ENCODE measurements at regions not wholly inside any gene's neighbourhood (a gene's known extent, or its start where the extent isn't known, plus 50 kb on each side); places are given as distances from the start of the nearest gene placed in this dataset.

DNA sequence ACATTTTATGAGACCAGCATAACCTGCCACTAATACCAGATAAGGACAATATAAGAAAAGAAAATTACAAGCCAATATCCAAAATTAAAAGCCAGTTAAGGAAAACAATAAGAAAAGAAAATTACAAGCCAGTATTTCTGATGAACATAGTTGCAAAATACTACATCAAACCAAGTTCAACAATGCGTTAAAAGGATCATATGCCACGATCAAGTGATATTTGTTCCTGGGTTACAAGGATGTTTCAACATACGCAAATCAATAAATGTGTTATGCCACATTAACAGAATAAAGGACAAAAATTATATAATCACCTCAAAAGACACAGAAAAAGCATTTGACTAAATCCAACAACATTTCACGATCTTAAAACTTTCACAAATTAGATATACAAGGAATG is 431.9 kb downstream of the ELAVL2 start:
- Histone ChIP-seq H3K36me3 (ENCODE audit: control insufficient read depth in 1 of 2, insufficient read depth in 2 of 2, low read length in 2 of 2) (no peaks in the 10 kb centered on the region), H2AFZ (ENCODE audit: insufficient read depth, low read length, poor library complexity) (no peak overlapping the region), H3K9ac (ENCODE audit: low read length) (no peak overlapping the region), H3K9me3 (ENCODE audit: insufficient read depth, low read depth, low read length) (no peaks in the 10 kb centered on the region), H3K4ac (ENCODE audit: low read depth, low read length) (no peak overlapping the region), H4K91ac (ENCODE audit: low read depth, low read length) (no peak overlapping the region), H2AK5ac (ENCODE audit: low read length) (no peak overlapping the region), H3K27me3 (ENCODE audit: insufficient read depth, low read length) (no peaks in the 10 kb centered on the region), H3K4me3 (ENCODE audit: low read depth, low read length) (no peak overlapping the region), H3K79me1 (ENCODE audit: low read length) (no peaks in the 10 kb centered on the region), H3K14ac (ENCODE audit: low read length) (no peak overlapping the region), H3K23ac (ENCODE audit: low read length) (no peak overlapping the region), H2BK120ac (ENCODE audit: insufficient read depth, low read length, poor library complexity) (no peak overlapping the region), H2BK5ac (ENCODE audit: low read depth, low read length, poor library complexity) (no peak overlapping the region), H2BK12ac (ENCODE audit: low read length) (no peak overlapping the region), H4K12ac (ENCODE audit: low read depth, low read length) (no peak overlapping the region), H3K18ac (ENCODE audit: low read length) (no peak overlapping the region), H3K4me2 (ENCODE audit: low read length) (no peak overlapping the region), H3K79me2 (ENCODE audit: control insufficient read depth, insufficient read depth, low read length, poor library complexity) (no peaks in the 10 kb centered on the region), H4K8ac (ENCODE audit: low read depth, low read length) (no peak overlapping the region), H3K27ac (ENCODE audit: low read depth, low read length) (no peak overlapping the region), H3K4me1 (ENCODE audit: control insufficient read depth in 1 of 2, insufficient read depth in 2 of 2, low read length in 2 of 2) (no peaks in the 10 kb centered on the region)
- WGBS (ENCODE audit: extremely low coverage, insufficient coverage, insufficient read length), result 100% methylated on average over 1 of the region's 4 CpGs
- no peak for DNase-seq

DNA sequence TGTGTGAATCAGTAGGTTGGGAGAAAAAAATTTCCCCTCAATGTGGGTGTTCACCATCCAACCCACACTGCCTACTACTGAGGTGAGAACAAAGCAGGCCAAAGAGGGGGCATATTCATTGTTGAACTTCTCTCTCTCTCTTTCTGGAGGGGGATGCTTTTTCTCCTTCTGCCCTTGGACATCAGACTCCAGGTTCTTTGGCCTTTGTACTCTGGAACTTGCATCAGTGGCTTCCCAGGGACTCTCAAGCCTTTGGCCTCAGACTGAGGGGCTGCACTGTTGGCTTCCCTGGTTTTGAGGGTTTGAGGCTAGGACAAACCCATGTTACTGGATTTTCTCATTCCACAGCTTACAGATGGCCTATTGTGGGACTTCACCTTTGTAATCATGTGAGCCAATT is 417.2 kb downstream of the ELAVL2 start:
- no peak overlapping the region for H2AFZ ChIP-seq (ENCODE audit: insufficient read depth, low read length, poor library complexity)
- H4K91ac ChIP-seq (ENCODE audit: low read depth, low read length), result no peak overlapping the region
- no peaks in the 10 kb centered on the region for H3K4me1 ChIP-seq (ENCODE audit: control insufficient read depth in 1 of 2, insufficient read depth in 2 of 2, low read length in 2 of 2)
- H3K36me3 ChIP-seq (ENCODE audit: control insufficient read depth in 1 of 2, insufficient read depth in 2 of 2, low read length in 2 of 2), result no peaks in the 10 kb centered on the region
- H3K9ac ChIP-seq (ENCODE audit: low read length), result no peak overlapping the region
- no peak overlapping the region for H2BK12ac ChIP-seq (ENCODE audit: low read length)
- no peak overlapping the region for H3K4me2 ChIP-seq (ENCODE audit: low read length)
- H2BK5ac ChIP-seq (ENCODE audit: low read depth, low read length, poor library complexity), result no peak overlapping the region
- H3K23ac ChIP-seq (ENCODE audit: low read length), result no peak overlapping the region
- H3K27me3 ChIP-seq (ENCODE audit: insufficient read depth, low read length), result no peaks in the 10 kb centered on the region
- no peak overlapping the region for H4K8ac ChIP-seq (ENCODE audit: low read depth, low read length)
- H3K79me2 ChIP-seq (ENCODE audit: control insufficient read depth, insufficient read depth, low read length, poor library complexity), result no peaks in the 10 kb centered on the region
- no peak overlapping the region for H3K18ac ChIP-seq (ENCODE audit: low read length)
- no peak overlapping the region for H2BK120ac ChIP-seq (ENCODE audit: insufficient read depth, low read length, poor library complexity)
- no peak overlapping the region for H3K14ac ChIP-seq (ENCODE audit: low read length)
- H3K9me3 ChIP-seq (ENCODE audit: insufficient read depth, low read depth, low read length), result no peaks in the 10 kb centered on the region
- no peak overlapping the region for H3K4me3 ChIP-seq (ENCODE audit: low read depth, low read length)
- no peak overlapping the region for H2AK5ac ChIP-seq (ENCODE audit: low read length)
- H4K12ac ChIP-seq (ENCODE audit: low read depth, low read length), result no peak overlapping the region
- DNase-seq, result no peak
- H3K4ac ChIP-seq (ENCODE audit: low read depth, low read length), result no peak overlapping the region
- H3K27ac ChIP-seq (ENCODE audit: low read depth, low read length), result no peak overlapping the region
- no peaks in the 10 kb centered on the region for H3K79me1 ChIP-seq (ENCODE audit: low read length)

DNA sequence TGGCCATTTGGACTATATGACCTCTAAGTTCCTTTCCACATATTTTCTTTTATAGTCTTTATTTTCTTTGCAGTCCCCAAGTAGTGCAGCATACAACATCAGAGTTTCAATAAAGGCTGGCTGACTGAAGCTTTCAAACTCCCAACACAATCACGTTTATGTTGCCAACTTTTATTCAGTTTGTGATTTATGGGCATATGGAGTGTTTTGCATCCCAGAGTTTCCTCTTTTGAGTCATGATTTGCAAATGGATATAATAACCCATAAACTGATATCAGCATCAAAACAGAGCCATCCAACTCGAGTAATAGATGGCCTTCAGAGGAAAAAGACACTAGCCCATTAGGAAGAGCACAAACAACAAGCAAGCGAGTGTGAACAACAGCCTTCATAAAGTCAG is 414.0 kb downstream of the ELAVL2 start:
- H2BK120ac ChIP-seq (ENCODE audit: insufficient read depth, low read length, poor library complexity), result no peak overlapping the region
- no peak for DNase-seq
- no CpG with 5 or more reads among the region's 3 CpGs for WGBS (ENCODE audit: extremely low coverage, insufficient coverage, insufficient read length)

DNA sequence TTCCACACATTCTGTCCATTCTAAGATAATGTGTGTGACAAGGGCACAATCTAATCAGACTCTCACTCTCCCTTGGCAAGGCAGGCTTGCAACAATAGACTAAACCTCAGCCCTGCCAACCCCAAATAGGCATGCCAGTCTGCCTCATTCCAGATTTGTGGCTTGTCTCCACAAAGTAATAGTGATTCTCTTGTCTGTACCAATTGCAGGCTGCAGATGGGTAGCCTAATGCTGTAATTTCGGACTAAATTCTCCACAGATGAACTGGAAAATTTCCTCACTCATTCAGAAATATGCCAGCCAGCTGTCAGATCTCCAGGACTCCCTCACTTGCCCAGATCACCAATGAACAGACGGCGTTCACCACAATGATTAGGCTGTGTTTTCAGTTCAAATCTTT is 413.6 kb downstream of the ELAVL2 start:
- Histone ChIP-seq H3K79me2 (ENCODE audit: control insufficient read depth, insufficient read depth, low read length, poor library complexity) (no peaks in the 10 kb centered on the region), H3K9ac (ENCODE audit: low read length) (no peak overlapping the region), H2BK120ac (ENCODE audit: insufficient read depth, low read length, poor library complexity) (no peak overlapping the region), H4K8ac (ENCODE audit: low read depth, low read length) (no peak overlapping the region), H3K4me1 (ENCODE audit: control insufficient read depth in 1 of 2, insufficient read depth in 2 of 2, low read length in 2 of 2) (no peaks in the 10 kb centered on the region), H3K14ac (ENCODE audit: low read length) (no peak overlapping the region), H2AK5ac (ENCODE audit: low read length) (no peak overlapping the region), H2AFZ (ENCODE audit: insufficient read depth, low read length, poor library complexity) (no peak overlapping the region), H3K23ac (ENCODE audit: low read length) (no peak overlapping the region), H2BK5ac (ENCODE audit: low read depth, low read length, poor library complexity) (no peak overlapping the region), H3K79me1 (ENCODE audit: low read length) (no peaks in the 10 kb centered on the region), H2BK12ac (ENCODE audit: low read length) (no peak overlapping the region), H4K91ac (ENCODE audit: low read depth, low read length) (no peak overlapping the region), H3K9me3 (ENCODE audit: insufficient read depth, low read depth, low read length) (no peaks in the 10 kb centered on the region), H3K4ac (ENCODE audit: low read depth, low read length) (no peak overlapping the region), H3K18ac (ENCODE audit: low read length) (no peak overlapping the region), H3K27me3 (ENCODE audit: insufficient read depth, low read length) (no peaks in the 10 kb centered on the region), H3K27ac (ENCODE audit: low read depth, low read length) (no peak overlapping the region), H3K4me2 (ENCODE audit: low read length) (no peak overlapping the region), H4K12ac (ENCODE audit: low read depth, low read length) (no peak overlapping the region), H3K36me3 (ENCODE audit: control insufficient read depth in 1 of 2, insufficient read depth in 2 of 2, low read length in 2 of 2) (no peaks in the 10 kb centered on the region), H3K4me3 (ENCODE audit: low read depth, low read length) (no peak overlapping the region)
- no peak for DNase-seq
- WGBS (ENCODE audit: extremely low coverage, insufficient coverage, insufficient read length), result no CpG with 5 or more reads among the region's 3 CpGs

More for the DNA sequence above, 414.0 kb downstream of the ELAVL2 start:
- Histone ChIP-seq H2BK12ac (ENCODE audit: low read length) (no peak overlapping the region), H2AFZ (ENCODE audit: insufficient read depth, low read length, poor library complexity) (no peak overlapping the region), H3K27ac (ENCODE audit: low read depth, low read length) (no peak overlapping the region), H3K4ac (ENCODE audit: low read depth, low read length) (no peak overlapping the region), H3K23ac (ENCODE audit: low read length) (no peak overlapping the region), H3K79me2 (ENCODE audit: control insufficient read depth, insufficient read depth, low read length, poor library complexity) (no peaks in the 10 kb centered on the region), H3K4me3 (ENCODE audit: low read depth, low read length) (no peak overlapping the region), H3K27me3 (ENCODE audit: insufficient read depth, low read length) (no peaks in the 10 kb centered on the region), H4K91ac (ENCODE audit: low read depth, low read length) (no peak overlapping the region), H3K4me2 (ENCODE audit: low read length) (no peak overlapping the region), H3K18ac (ENCODE audit: low read length) (no peak overlapping the region), H3K9ac (ENCODE audit: low read length) (no peak overlapping the region), H4K8ac (ENCODE audit: low read depth, low read length) (no peak overlapping the region), H3K36me3 (ENCODE audit: control insufficient read depth in 1 of 2, insufficient read depth in 2 of 2, low read length in 2 of 2) (no peaks in the 10 kb centered on the region), H3K79me1 (ENCODE audit: low read length) (no peaks in the 10 kb centered on the region), H3K4me1 (ENCODE audit: control insufficient read depth in 1 of 2, insufficient read depth in 2 of 2, low read length in 2 of 2) (no peaks in the 10 kb centered on the region), H4K12ac (ENCODE audit: low read depth, low read length) (no peak overlapping the region), H2BK5ac (ENCODE audit: low read depth, low read length, poor library complexity) (no peak overlapping the region), H3K9me3 (ENCODE audit: insufficient read depth, low read depth, low read length) (no peaks in the 10 kb centered on the region), H3K14ac (ENCODE audit: low read length) (no peak overlapping the region), H2AK5ac (ENCODE audit: low read length) (no peak overlapping the region)

DNA sequence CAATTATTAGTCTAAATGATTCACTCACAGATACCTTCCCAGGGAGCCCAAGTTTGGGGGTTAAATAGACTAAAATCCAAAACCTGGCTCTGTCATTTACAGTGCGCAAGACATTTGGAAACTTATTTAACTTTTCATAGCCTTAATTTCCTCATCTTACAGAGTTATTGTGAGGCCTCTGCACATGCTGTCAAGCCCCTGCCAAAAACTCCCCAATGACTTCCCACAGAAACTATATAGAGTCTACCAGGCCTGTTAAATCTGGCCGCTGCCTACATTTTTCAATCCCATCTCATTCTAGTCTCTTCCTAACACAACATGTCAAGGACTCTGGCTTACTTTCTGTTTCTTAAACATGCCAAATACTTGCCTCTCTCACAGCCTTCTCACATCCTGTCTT is 412.5 kb downstream of the ELAVL2 start:
- Histone ChIP-seq H3K18ac (ENCODE audit: low read length) (no peak overlapping the region), H3K4me3 (ENCODE audit: low read depth, low read length) (no peak overlapping the region), H2BK12ac (ENCODE audit: low read length) (no peak overlapping the region), H4K91ac (ENCODE audit: low read depth, low read length) (no peak overlapping the region), H3K9me3 (ENCODE audit: insufficient read depth, low read depth, low read length) (no peaks in the 10 kb centered on the region), H3K14ac (ENCODE audit: low read length) (no peak overlapping the region), H4K8ac (ENCODE audit: low read depth, low read length) (no peak overlapping the region), H2AK5ac (ENCODE audit: low read length) (no peak overlapping the region), H3K79me1 (ENCODE audit: low read length) (no peaks in the 10 kb centered on the region), H2BK120ac (ENCODE audit: insufficient read depth, low read length, poor library complexity) (no peak overlapping the region), H3K27me3 (ENCODE audit: insufficient read depth, low read length) (no peaks in the 10 kb centered on the region), H2AFZ (ENCODE audit: insufficient read depth, low read length, poor library complexity) (no peak overlapping the region), H4K12ac (ENCODE audit: low read depth, low read length) (no peak overlapping the region), H3K36me3 (ENCODE audit: control insufficient read depth in 1 of 2, insufficient read depth in 2 of 2, low read length in 2 of 2) (no peaks in the 10 kb centered on the region), H2BK5ac (ENCODE audit: low read depth, low read length, poor library complexity) (no peak overlapping the region), H3K23ac (ENCODE audit: low read length) (no peak overlapping the region), H3K27ac (ENCODE audit: low read depth, low read length) (no peak overlapping the region), H3K4me1 (ENCODE audit: control insufficient read depth in 1 of 2, insufficient read depth in 2 of 2, low read length in 2 of 2) (no peaks in the 10 kb centered on the region), H3K4me2 (ENCODE audit: low read length) (no peak overlapping the region), H3K4ac (ENCODE audit: low read depth, low read length) (no peak overlapping the region), H3K79me2 (ENCODE audit: control insufficient read depth, insufficient read depth, low read length, poor library complexity) (no peaks in the 10 kb centered on the region), H3K9ac (ENCODE audit: low read length) (no peak overlapping the region)
- DNase-seq, result no peak
- WGBS (ENCODE audit: extremely low coverage, insufficient coverage, insufficient read length), result no CpG with 5 or more reads among the region's 2 CpGs
